ENCODE measurements at regions not wholly inside any gene's neighbourhood (a gene's known extent, or its start where the extent isn't known, plus 50 kb on each side); places are given as distances from the start of the nearest gene placed in this dataset.

- TF ChIP-seq CTCF (IDR thresholded peaks at IDR 0.05) (no peak), POLR2AphosphoS5 (IDR thresholded peaks at IDR 0.05) (no peak), POLR2A (IDR thresholded peaks at IDR 0.05) (no peak), EP300 (IDR thresholded peaks at IDR 0.05; ENCODE audit: low read depth) (no peak)
These were observed 54.8 kb upstream of the ZFP64 start for GRCh38 chr20:52246366-52246765.
